ENCODE measurements at regions not wholly inside any gene's neighbourhood (a gene's known extent, or its start where the extent isn't known, plus 50 kb on each side); places are given as distances from the start of the nearest gene placed in this dataset.

- no peak for DNase-seq (ENCODE audit: low spot score)
- Histone ChIP-seq H3K27me3 (replicated peaks; ENCODE audit: insufficient read depth, low read depth, low read length, poor library complexity) (no peaks in the 10 kb centered on the region), H3K27ac (ENCODE audit: low read depth, low read length, poor library complexity, severe bottlenecking) (no peak overlapping the region), H3K36me3 (ENCODE audit: insufficient read depth, low read length, poor library complexity, severe bottlenecking) (no peaks in the 10 kb centered on the region), H3K4me1 (ENCODE audit: insufficient read depth, low read length, poor library complexity, severe bottlenecking) (no peaks in the 10 kb centered on the region), H3K9me3 (ENCODE audit: low read depth, low read length, poor library complexity, severe bottlenecking) (no peaks in the 10 kb centered on the region), H3K4me3 (ENCODE audit: low read depth, low read length, poor library complexity, severe bottlenecking) (no peak overlapping the region)
- ChIA-PET POLR2A (ENCODE audit: low non-redundant PET) (no interaction called here), CTCF (no interaction called here)
- TF ChIP-seq EZH2 (IDR thresholded peaks at IDR 0.05; ENCODE audit: borderline replicate concordance, low read depth, low read length, poor library complexity, severe bottlenecking), result no peak
- TF ChIP-seq, protein P1, sequence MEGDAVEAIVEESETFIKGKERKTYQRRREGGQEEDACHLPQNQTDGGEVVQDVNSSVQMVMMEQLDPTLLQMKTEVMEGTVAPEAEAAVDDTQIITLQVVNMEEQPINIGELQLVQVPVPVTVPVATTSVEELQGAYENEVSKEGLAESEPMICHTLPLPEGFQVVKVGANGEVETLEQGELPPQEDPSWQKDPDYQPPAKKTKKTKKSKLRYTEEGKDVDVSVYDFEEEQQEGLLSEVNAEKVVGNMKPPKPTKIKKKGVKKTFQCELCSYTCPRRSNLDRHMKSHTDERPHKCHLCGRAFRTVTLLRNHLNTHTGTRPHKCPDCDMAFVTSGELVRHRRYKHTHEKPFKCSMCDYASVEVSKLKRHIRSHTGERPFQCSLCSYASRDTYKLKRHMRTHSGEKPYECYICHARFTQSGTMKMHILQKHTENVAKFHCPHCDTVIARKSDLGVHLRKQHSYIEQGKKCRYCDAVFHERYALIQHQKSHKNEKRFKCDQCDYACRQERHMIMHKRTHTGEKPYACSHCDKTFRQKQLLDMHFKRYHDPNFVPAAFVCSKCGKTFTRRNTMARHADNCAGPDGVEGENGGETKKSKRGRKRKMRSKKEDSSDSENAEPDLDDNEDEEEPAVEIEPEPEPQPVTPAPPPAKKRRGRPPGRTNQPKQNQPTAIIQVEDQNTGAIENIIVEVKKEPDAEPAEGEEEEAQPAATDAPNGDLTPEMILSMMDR (conservative IDR thresholded peaks at IDR 0.05; ENCODE audit: low read depth, low read length), result no peak
- intact Hi-C loops (cut with micrococcal nuclease; ENCODE audit: unreplicated experiment), result no loop called here
- no TSS peak for BruUV-seq (replicated peaks)
These were observed 461.4 kb downstream of the DIPK2A start for GRCh38 chr3:144433006-144433405.

- Histone ChIP-seq H3K27ac (ENCODE audit: low read depth, low read length, poor library complexity, severe bottlenecking) (no peak overlapping the region), H3K36me3 (ENCODE audit: insufficient read depth, low read length, poor library complexity, severe bottlenecking) (no peaks in the 10 kb centered on the region), H3K4me3 (ENCODE audit: low read depth, low read length, poor library complexity, severe bottlenecking) (no peak overlapping the region), H3K27me3 (replicated peaks; ENCODE audit: insufficient read depth, low read depth, low read length, poor library complexity) (no peaks in the 10 kb centered on the region), H3K4me1 (ENCODE audit: insufficient read depth, low read length, poor library complexity, severe bottlenecking) (no peaks in the 10 kb centered on the region), H3K9me3 (ENCODE audit: low read depth, low read length, poor library complexity, severe bottlenecking) (no peaks in the 10 kb centered on the region)
- POLR2A ChIA-PET (ENCODE audit: low non-redundant PET), result no interaction called here
- CTCF ChIA-PET, result no interaction called here
- TF ChIP-seq, protein P1 (conservative IDR thresholded peaks at IDR 0.05; ENCODE audit: low read depth, low read length), result no peak
- TF ChIP-seq EZH2 (IDR thresholded peaks at IDR 0.05; ENCODE audit: borderline replicate concordance, low read depth, low read length, poor library complexity, severe bottlenecking), result no peak
- no TSS peak for BruUV-seq (replicated peaks)
- intact Hi-C loops (cut with micrococcal nuclease; ENCODE audit: unreplicated experiment), result no loop called here
- DNase-seq (ENCODE audit: low spot score), result no peak
These were observed 466.4 kb downstream of the DIPK2A start for GRCh38 chr3:144437989-144438388.

DNA sequence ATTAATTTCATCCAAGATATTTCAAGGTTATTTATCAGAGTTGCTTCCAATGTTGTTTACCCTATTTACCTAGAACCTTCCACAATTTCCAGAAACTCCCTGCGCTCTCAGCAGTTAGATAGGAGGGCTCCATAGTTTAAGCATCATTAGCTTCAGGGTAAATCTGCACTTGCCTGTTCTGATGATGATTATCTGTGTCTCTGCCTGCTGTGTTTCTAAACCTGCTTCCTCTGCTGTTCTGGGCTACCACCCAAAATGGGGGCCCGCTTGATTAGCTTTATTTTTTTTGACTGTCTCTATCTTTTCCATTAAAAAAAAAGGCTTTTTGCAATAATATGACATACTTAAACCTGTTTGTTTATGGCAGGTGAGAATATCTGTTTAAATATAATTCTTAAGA is 472.4 kb downstream of the DIPK2A start:
- TF ChIP-seq, protein P1 (conservative IDR thresholded peaks at IDR 0.05; ENCODE audit: low read depth, low read length), result no peak
- no peak for TF ChIP-seq EZH2 (IDR thresholded peaks at IDR 0.05; ENCODE audit: borderline replicate concordance, low read depth, low read length, poor library complexity, severe bottlenecking)
- intact Hi-C loops (cut with micrococcal nuclease; ENCODE audit: unreplicated experiment), result no loop called here
- POLR2A ChIA-PET (ENCODE audit: low non-redundant PET), result no interaction called here
- no peaks in the 10 kb centered on the region for H3K4me1 ChIP-seq (ENCODE audit: insufficient read depth, low read length, poor library complexity, severe bottlenecking)
- CTCF ChIA-PET, result no interaction called here
- BruUV-seq (replicated peaks), result no TSS peak
- no peak for DNase-seq (ENCODE audit: low spot score)
- no peak overlapping the region for H3K27ac ChIP-seq (ENCODE audit: low read depth, low read length, poor library complexity, severe bottlenecking)
- H3K27me3 ChIP-seq (replicated peaks; ENCODE audit: insufficient read depth, low read depth, low read length, poor library complexity), result no peaks in the 10 kb centered on the region
- H3K36me3 ChIP-seq (ENCODE audit: insufficient read depth, low read length, poor library complexity, severe bottlenecking), result no peaks in the 10 kb centered on the region
- H3K9me3 ChIP-seq (ENCODE audit: low read depth, low read length, poor library complexity, severe bottlenecking), result no peaks in the 10 kb centered on the region
- no peak overlapping the region for H3K4me3 ChIP-seq (ENCODE audit: low read depth, low read length, poor library complexity, severe bottlenecking)

Data from A673 (cell line).